ENCODE measurements at regions not wholly inside any gene's neighbourhood (a gene's known extent, or its start where the extent isn't known, plus 50 kb on each side); places are given as distances from the start of the nearest gene placed in this dataset.

DNA sequence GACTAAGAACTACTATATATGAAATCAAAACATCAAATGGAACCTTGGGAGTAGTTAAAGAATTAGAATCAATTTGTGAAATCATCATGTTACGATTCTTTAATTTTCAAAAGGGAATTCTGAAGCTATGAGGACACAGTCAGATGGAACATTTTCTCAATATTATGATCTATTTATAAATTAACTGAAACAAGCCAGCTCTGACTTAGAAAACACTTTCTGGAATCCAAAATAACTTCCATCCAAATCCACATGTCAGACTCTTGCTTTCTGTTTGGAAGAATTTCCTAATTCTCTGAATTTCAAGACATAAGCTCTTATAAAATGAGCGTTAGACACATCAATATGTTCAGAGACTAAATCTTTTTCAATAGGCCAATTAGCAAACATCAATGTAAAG is 737.7 kb upstream of the SOX9 start:
- TF ChIP-seq ZBTB7A (IDR thresholded peaks at IDR 0.05; ENCODE audit: low read depth) (no peak), YY1 (IDR thresholded peaks at IDR 0.05; ENCODE audit: low read depth) (no peak), TEAD4 (IDR thresholded peaks at IDR 0.05) (no peak), EGR1 (IDR thresholded peaks at IDR 0.05) (no peak), TAF1 (IDR thresholded peaks at IDR 0.05; ENCODE audit: low read depth) (no peak), RAD21 (IDR thresholded peaks at IDR 0.05; ENCODE audit: low read depth) (no peak), NFIC (IDR thresholded peaks at IDR 0.05) (no peak), TCF12 (IDR thresholded peaks at IDR 0.05; ENCODE audit: low read depth) (no peak), REST (IDR thresholded peaks at IDR 0.05; ENCODE audit: low read depth) (no peak), CREB1 (IDR thresholded peaks at IDR 0.05; ENCODE audit: low read depth) (no peak), FOXM1 (IDR thresholded peaks at IDR 0.05; ENCODE audit: borderline replicate concordance, low read depth) (no peak), CEBPB (IDR thresholded peaks at IDR 0.05) (no peak)
- TF ChIP-seq, protein P1, sequence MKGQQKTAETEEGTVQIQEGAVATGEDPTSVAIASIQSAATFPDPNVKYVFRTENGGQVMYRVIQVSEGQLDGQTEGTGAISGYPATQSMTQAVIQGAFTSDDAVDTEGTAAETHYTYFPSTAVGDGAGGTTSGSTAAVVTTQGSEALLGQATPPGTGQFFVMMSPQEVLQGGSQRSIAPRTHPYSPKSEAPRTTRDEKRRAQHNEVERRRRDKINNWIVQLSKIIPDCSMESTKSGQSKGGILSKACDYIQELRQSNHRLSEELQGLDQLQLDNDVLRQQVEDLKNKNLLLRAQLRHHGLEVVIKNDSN (IDR thresholded peaks at IDR 0.05): no peak
- TF ChIP-seq, protein P2, sequence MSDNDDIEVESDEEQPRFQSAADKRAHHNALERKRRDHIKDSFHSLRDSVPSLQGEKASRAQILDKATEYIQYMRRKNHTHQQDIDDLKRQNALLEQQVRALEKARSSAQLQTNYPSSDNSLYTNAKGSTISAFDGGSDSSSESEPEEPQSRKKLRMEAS (IDR thresholded peaks at IDR 0.05): no peak

GRCh38 chr17:71387456-71387855 is 733.4 kb upstream of the SOX9 start:
- no peak for TF ChIP-seq NFIC (IDR thresholded peaks at IDR 0.05)
- no peak for TF ChIP-seq ZBTB7A (IDR thresholded peaks at IDR 0.05; ENCODE audit: low read depth)
- TF ChIP-seq, protein P2 (IDR thresholded peaks at IDR 0.05): no peak
- no peak for TF ChIP-seq TCF12 (IDR thresholded peaks at IDR 0.05; ENCODE audit: low read depth)
- no peak for TF ChIP-seq EGR1 (IDR thresholded peaks at IDR 0.05)
- TF ChIP-seq, protein P1 (IDR thresholded peaks at IDR 0.05): no peak
- no peak for TF ChIP-seq REST (IDR thresholded peaks at IDR 0.05; ENCODE audit: low read depth)
- TF ChIP-seq CREB1 (IDR thresholded peaks at IDR 0.05; ENCODE audit: low read depth): no peak
- no peak for TF ChIP-seq YY1 (IDR thresholded peaks at IDR 0.05; ENCODE audit: low read depth)
- no peak for TF ChIP-seq EP300 (IDR thresholded peaks at IDR 0.05; ENCODE audit: borderline replicate concordance)
- TF ChIP-seq TEAD4 (IDR thresholded peaks at IDR 0.05): no peak
- TF ChIP-seq TAF1 (IDR thresholded peaks at IDR 0.05; ENCODE audit: low read depth): no peak
- TF ChIP-seq CEBPB (IDR thresholded peaks at IDR 0.05): no peak
- no peak for TF ChIP-seq RAD21 (IDR thresholded peaks at IDR 0.05; ENCODE audit: low read depth)
- TF ChIP-seq FOXM1 (IDR thresholded peaks at IDR 0.05; ENCODE audit: borderline replicate concordance, low read depth): no peak

- TF ChIP-seq YY1 (IDR thresholded peaks at IDR 0.05; ENCODE audit: low read depth): no peak
- no peak for TF ChIP-seq REST (IDR thresholded peaks at IDR 0.05; ENCODE audit: low read depth)
- TF ChIP-seq FOXM1 (IDR thresholded peaks at IDR 0.05; ENCODE audit: borderline replicate concordance, low read depth): no peak
- no peak for TF ChIP-seq TCF12 (IDR thresholded peaks at IDR 0.05; ENCODE audit: low read depth)
- no peak for TF ChIP-seq CREB1 (IDR thresholded peaks at IDR 0.05; ENCODE audit: low read depth)
- TF ChIP-seq NFIC (IDR thresholded peaks at IDR 0.05): no peak
- no peak for TF ChIP-seq RAD21 (IDR thresholded peaks at IDR 0.05; ENCODE audit: low read depth)
- TF ChIP-seq CEBPB (IDR thresholded peaks at IDR 0.05): no peak
These were observed 727.9 kb upstream of the SOX9 start for GRCh38 chr17:71392715-71393567.

- TF ChIP-seq REST (IDR thresholded peaks at IDR 0.05; ENCODE audit: low read depth) (no peak), ZBTB7A (IDR thresholded peaks at IDR 0.05; ENCODE audit: low read depth) (no peak), CEBPB (IDR thresholded peaks at IDR 0.05) (no peak)
These were observed 724.9 kb upstream of the SOX9 start for GRCh38 chr17:71395901-71396300.
